ENCODE measurements at regions not wholly inside any gene's neighbourhood (a gene's known extent, or its start where the extent isn't known, plus 50 kb on each side); places are given as distances from the start of the nearest gene placed in this dataset.

DNA sequence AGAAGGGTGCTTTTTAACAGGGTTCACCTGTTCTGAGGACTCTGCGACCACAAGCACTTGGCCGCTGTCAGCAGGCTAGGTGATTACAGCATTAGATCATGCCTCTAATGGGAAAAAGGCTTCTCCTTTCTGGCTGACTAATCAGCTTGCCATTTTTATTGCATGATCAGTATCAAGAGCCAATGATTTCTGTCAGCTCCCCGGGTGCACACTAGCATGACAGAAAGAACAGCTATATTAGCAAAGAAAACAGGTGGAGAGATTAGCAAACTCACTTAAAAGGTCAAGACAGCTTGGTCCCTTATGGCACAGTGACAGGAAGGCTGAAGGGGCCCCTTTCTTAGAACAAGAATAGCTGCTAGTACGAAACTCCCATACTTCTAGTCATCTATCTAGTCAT lies 170.0 kb downstream of the SMIM20 start:
- no peaks in the 10 kb centered on the region for H3K27me3 ChIP-seq (ENCODE audit: insufficient read depth, low read length, poor library complexity)
- H3K4me3 ChIP-seq (ENCODE audit: low read depth in 1 of 2, low read length in 2 of 2): no peak overlapping the region
- no peak for ATAC-seq (ENCODE audit: insufficient read depth, low read depth)
- H3K9me3 ChIP-seq (ENCODE audit: insufficient read depth, low read length, severe bottlenecking): no peaks in the 10 kb centered on the region
- H3K9ac ChIP-seq (ENCODE audit: low read depth, low read length): no peak overlapping the region
- H3K4me1 ChIP-seq (ENCODE audit: insufficient read depth, low read length): no peaks in the 10 kb centered on the region
- H4K20me1 ChIP-seq (ENCODE audit: insufficient read depth, low read length): no peaks in the 10 kb centered on the region
- H3K79me2 ChIP-seq (ENCODE audit: insufficient read depth, low read length): no peaks in the 10 kb centered on the region
- TF ChIP-seq CTCF (IDR thresholded peaks at IDR 0.05; ENCODE audit: borderline replicate concordance, extremely low read depth, low read length, poor library complexity, severe bottlenecking): no peak
- no peak for TF ChIP-seq EZH2 (IDR thresholded peaks at IDR 0.05; ENCODE audit: borderline replicate concordance, low read depth, low read length, severe bottlenecking)
- H3K27ac ChIP-seq (ENCODE audit: low read length): no peak overlapping the region
- no peak for DNase-seq
- no peak overlapping the region for H2AFZ ChIP-seq (ENCODE audit: low read depth, low read length)
- H3K36me3 ChIP-seq (ENCODE audit: insufficient read depth, low read length): no peaks in the 10 kb centered on the region
- no peak overlapping the region for H3K4me2 ChIP-seq (ENCODE audit: insufficient read depth, low read length)

- no peaks in the 10 kb centered on the region for H4K20me1 ChIP-seq (ENCODE audit: insufficient read depth, low read length)
- H3K4me3 ChIP-seq (ENCODE audit: low read depth in 1 of 2, low read length in 2 of 2): no peak overlapping the region
- no peaks in the 10 kb centered on the region for H3K36me3 ChIP-seq (ENCODE audit: insufficient read depth, low read length)
- no peak overlapping the region for H3K9ac ChIP-seq (ENCODE audit: low read depth, low read length)
- TF ChIP-seq EZH2 (IDR thresholded peaks at IDR 0.05; ENCODE audit: borderline replicate concordance, low read depth, low read length, severe bottlenecking): no peak
- TF ChIP-seq CTCF (IDR thresholded peaks at IDR 0.05; ENCODE audit: borderline replicate concordance, extremely low read depth, low read length, poor library complexity, severe bottlenecking): no peak
- no peak overlapping the region for H2AFZ ChIP-seq (ENCODE audit: low read depth, low read length)
- DNase-seq (no peak), ATAC-seq (ENCODE audit: insufficient read depth, low read depth) (no peak)
- H3K4me2 ChIP-seq (ENCODE audit: insufficient read depth, low read length): no peak overlapping the region
- H3K4me1 ChIP-seq (ENCODE audit: insufficient read depth, low read length): no peaks in the 10 kb centered on the region
- no peaks in the 10 kb centered on the region for H3K79me2 ChIP-seq (ENCODE audit: insufficient read depth, low read length)
- H3K27me3 ChIP-seq (ENCODE audit: insufficient read depth, low read length, poor library complexity): no peaks in the 10 kb centered on the region
- no peak overlapping the region for H3K27ac ChIP-seq (ENCODE audit: low read length)
- H3K9me3 ChIP-seq (ENCODE audit: insufficient read depth, low read length, severe bottlenecking): no peaks in the 10 kb centered on the region
Measured at GRCh38 chr4:26084414-26084813, 170.4 kb downstream of the SMIM20 start.

- H3K36me3 ChIP-seq (ENCODE audit: insufficient read depth, low read length): no peaks in the 10 kb centered on the region
- H3K4me1 ChIP-seq (ENCODE audit: insufficient read depth, low read length): no peaks in the 10 kb centered on the region
- no peaks in the 10 kb centered on the region for H3K9me3 ChIP-seq (ENCODE audit: insufficient read depth, low read length, severe bottlenecking)
- no peaks in the 10 kb centered on the region for H3K27me3 ChIP-seq (ENCODE audit: insufficient read depth, low read length, poor library complexity)
- H3K27ac ChIP-seq (ENCODE audit: low read length): no peak overlapping the region
- no peak for DNase-seq
- no peak for ATAC-seq (ENCODE audit: insufficient read depth, low read depth)
- H3K79me2 ChIP-seq (ENCODE audit: insufficient read depth, low read length): no peaks in the 10 kb centered on the region
- no peak overlapping the region for H3K9ac ChIP-seq (ENCODE audit: low read depth, low read length)
- no peak overlapping the region for H3K4me2 ChIP-seq (ENCODE audit: insufficient read depth, low read length)
- H3K4me3 ChIP-seq (ENCODE audit: low read depth in 1 of 2, low read length in 2 of 2): no peak overlapping the region
- no peaks in the 10 kb centered on the region for H4K20me1 ChIP-seq (ENCODE audit: insufficient read depth, low read length)
- TF ChIP-seq CTCF (IDR thresholded peaks at IDR 0.05; ENCODE audit: borderline replicate concordance, extremely low read depth, low read length, poor library complexity, severe bottlenecking) (no peak), EZH2 (IDR thresholded peaks at IDR 0.05; ENCODE audit: borderline replicate concordance, low read depth, low read length, severe bottlenecking) (no peak)
- H2AFZ ChIP-seq (ENCODE audit: low read depth, low read length): no peak overlapping the region
Measured at GRCh38 chr4:26085551-26085950, 171.5 kb downstream of the SMIM20 start.
